Stomach (tissue), 8 donors: ENCODE measurements at regions not wholly inside any gene's neighbourhood (a gene's known extent, or its start where the extent isn't known, plus 50 kb on each side); places are given as distances from the start of the nearest gene placed in this dataset.
A peak's percentile ranks its signal among the peaks of the same experiment; 100 is the strongest.

Experiments used
- DNase-seq, 2 donors: peaks; one replicate each; pipeline versions ENCODE4 v3.0.0 to v3.0.0-alpha.2; 2013 to 2019
- H3K27ac ChIP-seq, 5 donors: fragments of 200-600 bp in 4 of 5; sonication (generic) in 4 of 5; one replicate each; pipeline ENCODE4 v1.5.1; 2013 to 2019; ENCODE audit warnings: mild to moderate bottlenecking in 1 of 5, moderate library complexity in 1 of 5
- H3K27me3 ChIP-seq, 3 donors: fragments of 200-600 bp; sonication (generic); one replicate each; pipeline ENCODE4 v1.5.1; 2017 to 2019; ENCODE audit warnings: mixed run types in 1 of 3
- H3K36me3 ChIP-seq, 4 donors: fragments of 200-600 bp; sonication (generic); 1 replicate in 3 of 4; 2 replicates in 1 of 4; pipeline ENCODE4 v1.5.1; 2016 to 2019
- H3K4me1 ChIP-seq, 4 donors: fragments of 200-600 bp; sonication (generic); one replicate each; pipeline ENCODE4 v1.5.1; 2016 to 2019
- H3K4me3 ChIP-seq, 4 donors: fragments of 200-600 bp; sonication (generic) in 3 of 4; one replicate each; pipeline ENCODE4 v1.5.1; 2016 to 2019; ENCODE audit warnings: mild to moderate bottlenecking in 1 of 4
- H3K9me3 ChIP-seq, 4 donors: fragments of 200-600 bp; sonication (generic); one replicate each; pipeline ENCODE4 v1.5.1; 2016 to 2019
- EP300 ChIP-seq: sonication (generic); formaldehyde crosslinking; IDR thresholded peaks from one replicate; pipeline ENCODE4 v1.6.1; 2017; ENCODE audit warnings: antibody characterized with exemption
- POLR2A ChIP-seq, 4 donors: fragments of 450-650 bp; IDR thresholded peaks; one replicate each; pipeline ENCODE4 v1.6.1; 2016; ENCODE audit warnings: antibody characterized with exemption in 4 of 4, control low read depth in 2 of 4, mild to moderate bottlenecking in 1 of 4, moderate library complexity in 1 of 4
- POLR2AphosphoS5 ChIP-seq, 3 donors: sonication (generic); formaldehyde crosslinking; IDR thresholded peaks; one replicate each; pipeline ENCODE4 v1.6.1; 2016; ENCODE audit warnings: antibody characterized with exemption in 3 of 3
- WGBS, 5 donors: extraction: QIAGEN DNeasy Blood & Tissue Kit in 3 of 5; methylation state at CpG; one replicate each; pipeline versions ENCODE4 v1.1.5 to v1.1.7; 2013 to 2018; 5-methylcytosine and 5-hydroxymethylcytosine counted together
- intact Hi-C: fragments of 100-400 bp; cut with DNase I; formaldehyde crosslinking; loops from one replicate; pipeline ENCODE4 v1.15.1; 2023; ENCODE audit warnings: low total_unique reads
- TF ChIP-seq, protein P1 (sequence below), 7 experiments: fragments of 450-650 bp in 4 of 7; fragments of 200-600 bp in 3 of 7; sonication (generic) in 3 of 7; IDR thresholded peaks; one replicate each; pipeline ENCODE4 v1.5.1; 2016 to 2019; ENCODE audit warnings: antibody characterized with exemption in 7 of 7, control low read depth in 2 of 7, mild to moderate bottlenecking in 1 of 7
- donor health status: healthy with polysubstance abuse.
- donor health status: Bipolar disorder and iron deficiency.
- donor health status: healthy.

DNA sequence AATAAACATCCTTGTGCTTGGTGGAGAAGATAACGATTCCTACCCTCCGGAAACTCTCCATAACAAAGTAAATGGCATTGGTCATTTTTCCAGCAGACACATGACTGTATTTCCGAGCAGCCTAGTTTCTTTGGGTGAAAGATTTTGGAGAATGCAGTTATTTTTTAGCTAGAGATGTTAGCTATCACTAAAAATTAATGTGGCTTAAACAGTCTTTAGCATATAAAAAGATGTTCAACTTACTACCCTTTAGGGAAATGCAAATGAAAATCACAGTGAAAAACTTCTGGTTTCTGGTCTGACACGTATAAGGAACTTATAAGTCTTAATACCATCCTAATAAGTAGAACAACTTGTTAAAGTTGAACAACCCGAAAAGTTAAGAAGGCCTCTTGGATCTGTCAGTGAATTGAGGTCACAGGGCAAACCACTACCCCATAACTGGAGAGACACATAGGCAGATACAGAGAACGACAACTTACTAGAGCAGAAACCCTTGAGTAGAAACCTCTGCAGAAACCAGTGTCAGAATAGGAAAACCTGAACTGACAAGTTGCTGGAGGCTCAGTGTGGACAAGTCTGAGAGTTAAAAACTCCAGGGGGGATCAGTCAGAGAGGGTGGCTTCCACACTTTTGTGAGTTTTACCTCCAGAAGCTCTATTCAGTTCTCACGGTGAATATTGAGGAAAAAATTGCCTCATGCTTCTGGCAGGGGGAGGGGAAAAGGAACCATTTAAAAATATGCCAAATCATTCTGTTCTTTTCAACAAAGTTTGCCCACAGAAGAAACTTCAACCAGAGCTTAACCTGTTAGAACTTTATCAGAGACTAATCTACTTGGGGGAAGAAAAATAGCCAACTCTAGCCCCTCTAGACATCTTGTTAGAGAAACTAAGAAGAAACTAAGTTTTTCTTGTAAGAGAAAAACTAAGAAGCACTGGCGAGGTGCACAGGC, 325.2 kb upstream of the RPS23 start:
- Histone ChIP-seq H3K36me3 (no peaks in the 10 kb centered on the region), H3K4me1 (no peaks in the 10 kb centered on the region), H3K9me3 (peaks cover 0 to 5% (median 2%) of the 10 kb centered on the region in 4 donors), H3K27ac (no peak overlapping the region), H3K4me3 (no peak overlapping the region), H3K27me3 (no peaks in the 10 kb centered on the region)
- DNase-seq: no peak
- TF ChIP-seq EP300 (no peak), POLR2AphosphoS5 (IDR thresholded peaks at IDR 0.05) (no peak), POLR2A (IDR thresholded peaks at IDR 0.05) (no peak)
- TF ChIP-seq, protein P1, sequence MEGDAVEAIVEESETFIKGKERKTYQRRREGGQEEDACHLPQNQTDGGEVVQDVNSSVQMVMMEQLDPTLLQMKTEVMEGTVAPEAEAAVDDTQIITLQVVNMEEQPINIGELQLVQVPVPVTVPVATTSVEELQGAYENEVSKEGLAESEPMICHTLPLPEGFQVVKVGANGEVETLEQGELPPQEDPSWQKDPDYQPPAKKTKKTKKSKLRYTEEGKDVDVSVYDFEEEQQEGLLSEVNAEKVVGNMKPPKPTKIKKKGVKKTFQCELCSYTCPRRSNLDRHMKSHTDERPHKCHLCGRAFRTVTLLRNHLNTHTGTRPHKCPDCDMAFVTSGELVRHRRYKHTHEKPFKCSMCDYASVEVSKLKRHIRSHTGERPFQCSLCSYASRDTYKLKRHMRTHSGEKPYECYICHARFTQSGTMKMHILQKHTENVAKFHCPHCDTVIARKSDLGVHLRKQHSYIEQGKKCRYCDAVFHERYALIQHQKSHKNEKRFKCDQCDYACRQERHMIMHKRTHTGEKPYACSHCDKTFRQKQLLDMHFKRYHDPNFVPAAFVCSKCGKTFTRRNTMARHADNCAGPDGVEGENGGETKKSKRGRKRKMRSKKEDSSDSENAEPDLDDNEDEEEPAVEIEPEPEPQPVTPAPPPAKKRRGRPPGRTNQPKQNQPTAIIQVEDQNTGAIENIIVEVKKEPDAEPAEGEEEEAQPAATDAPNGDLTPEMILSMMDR (IDR thresholded peaks at IDR 0.05): no peak
- intact Hi-C loops: no loop called here
- WGBS, 5 donors: 72 to 80% (median 75%) methylated on average over 8 of the region's 8 CpGs

DNA sequence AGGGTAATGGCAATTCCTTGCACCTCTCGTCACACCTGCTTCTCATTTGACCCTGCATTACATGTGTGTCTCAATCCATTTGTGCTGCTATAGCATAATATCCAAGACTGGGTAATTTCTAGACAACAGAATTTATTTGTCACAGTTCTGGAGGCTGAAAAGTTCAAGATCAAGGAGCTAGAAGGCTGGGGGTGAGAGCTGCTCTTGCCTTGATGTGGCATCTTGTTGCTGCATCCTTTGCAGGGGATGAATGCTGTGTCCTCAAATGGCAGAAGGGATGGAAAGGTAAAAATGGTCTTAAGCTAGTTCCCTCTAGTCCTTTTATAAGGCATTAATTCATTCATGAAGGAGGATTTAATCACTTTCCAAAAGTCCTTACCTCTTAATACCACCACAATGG, 323.7 kb upstream of the RPS23 start:
- no peak for TF ChIP-seq POLR2A (IDR thresholded peaks at IDR 0.05)
- TF ChIP-seq EP300: no peak
- TF ChIP-seq, protein P1 (IDR thresholded peaks at IDR 0.05): no peak
- no peak for TF ChIP-seq POLR2AphosphoS5 (IDR thresholded peaks at IDR 0.05)
- no peak for DNase-seq
- H3K27ac ChIP-seq: no peak overlapping the region
- H3K4me1 ChIP-seq: no peaks in the 10 kb centered on the region
- H3K36me3 ChIP-seq: no peaks in the 10 kb centered on the region
- H3K27me3 ChIP-seq: no peaks in the 10 kb centered on the region
- H3K9me3 ChIP-seq: peaks cover 0 to 5% (median 2%) of the 10 kb centered on the region in 4 donors
- 85 to 100% (median 94%) methylated on average over 1 of the region's 1 CpG for WGBS, 5 donors
- intact Hi-C loops: no loop called here
- no peak overlapping the region for H3K4me3 ChIP-seq

DNA sequence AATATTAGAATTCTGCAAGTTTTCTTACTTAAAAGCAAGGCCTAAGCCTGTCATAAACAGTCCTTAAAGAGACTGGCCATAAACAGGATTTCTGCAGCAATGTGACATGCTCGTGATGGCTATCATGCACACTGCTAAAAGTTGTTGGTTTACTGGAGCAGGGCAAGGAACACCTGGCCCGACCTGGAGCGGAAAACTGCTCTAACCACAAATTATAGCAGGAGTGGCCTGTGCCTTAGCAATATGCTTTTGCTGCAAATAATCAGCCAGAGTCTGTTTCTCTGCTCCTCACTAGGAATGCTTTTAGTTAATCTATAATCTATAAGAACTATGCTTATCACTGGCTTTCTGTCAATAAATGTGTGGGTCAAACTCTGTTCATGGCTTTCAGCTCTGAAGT, 322.9 kb upstream of the RPS23 start:
- Histone ChIP-seq H3K9me3 (peaks cover 0 to 3% (median 1%) of the 10 kb centered on the region in 4 donors), H3K4me3 (no peak overlapping the region), H3K4me1 (no peaks in the 10 kb centered on the region), H3K27ac (no peak overlapping the region), H3K36me3 (no peaks in the 10 kb centered on the region), H3K27me3 (no peaks in the 10 kb centered on the region)
- DNase-seq: peak in 1 of 2 donors; percentile 24
- intact Hi-C loops: no loop called here
- 27 to 46% (median 36%) methylated on average over 3 of the region's 3 CpGs for WGBS, 5 donors
- TF ChIP-seq POLR2AphosphoS5 (IDR thresholded peaks at IDR 0.05) (no peak), POLR2A (IDR thresholded peaks at IDR 0.05) (no peak), EP300 (no peak)
- TF ChIP-seq, protein P1 (IDR thresholded peaks at IDR 0.05): no peak

DNA sequence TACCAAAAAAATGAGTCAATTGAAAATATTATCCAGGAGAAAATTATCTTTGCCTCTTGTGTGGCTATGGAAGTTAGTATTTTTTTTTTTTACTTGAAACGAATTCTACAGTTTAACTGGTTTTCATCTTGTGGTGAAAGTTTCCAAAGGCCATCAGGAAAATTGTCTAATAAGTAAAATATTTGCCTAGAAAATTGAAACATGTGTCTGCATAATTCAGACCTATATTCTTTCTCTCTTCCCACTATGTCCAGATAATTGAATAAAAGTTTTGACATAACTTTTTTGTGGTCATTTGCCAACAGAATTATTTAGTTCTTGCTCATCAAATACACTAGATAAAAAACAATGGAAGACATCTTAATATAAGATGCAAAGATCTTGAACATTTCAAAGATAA, 321.5 kb upstream of the RPS23 start:
- H3K4me3 ChIP-seq: no peak overlapping the region
- no peaks in the 10 kb centered on the region for H3K27me3 ChIP-seq
- intact Hi-C loops: no loop called here
- no peaks in the 10 kb centered on the region for H3K9me3 ChIP-seq
- H3K4me1 ChIP-seq: no peaks in the 10 kb centered on the region
- WGBS, 5 donors: 63 to 87% (median 75%) methylated on average over 1 of the region's 1 CpG
- no peak for TF ChIP-seq POLR2A (IDR thresholded peaks at IDR 0.05)
- TF ChIP-seq POLR2AphosphoS5 (IDR thresholded peaks at IDR 0.05): no peak
- TF ChIP-seq EP300: no peak
- TF ChIP-seq, protein P1 (IDR thresholded peaks at IDR 0.05): no peak
- H3K27ac ChIP-seq: no peak overlapping the region
- no peaks in the 10 kb centered on the region for H3K36me3 ChIP-seq
- DNase-seq: no peak
